DND-41 (cell line): ENCODE measurements at regions not wholly inside any gene's neighbourhood (a gene's known extent, or its start where the extent isn't known, plus 50 kb on each side); places are given as distances from the start of the nearest gene placed in this dataset.

Source experiments
- CTCF ChIP-seq: IDR thresholded peaks from 2 replicates; pipeline ENCODE4 v1.5.1; 2012; ENCODE audit warnings: borderline replicate concordance, low read length, moderate library complexity, mild to moderate bottlenecking; ENCODE audit not compliant: poor library complexity, severe bottlenecking; ENCODE audit errors: extremely low read depth
- EZH2 ChIP-seq: IDR thresholded peaks from 3 replicates; pipeline ENCODE4 v1.6.1; 2012; ENCODE audit warnings: borderline replicate concordance, low read depth, mild to moderate bottlenecking, moderate library complexity, low read length, inconsistent platforms; ENCODE audit not compliant: severe bottlenecking

GRCh38 chr5:38046103-38046502 lies 206.3 kb upstream of the GDNF start:
- TF ChIP-seq EZH2 (no peak), CTCF (no peak)
